CMK (cell line): ENCODE measurements at regions not wholly inside any gene's neighbourhood (a gene's known extent, or its start where the extent isn't known, plus 50 kb on each side); places are given as distances from the start of the nearest gene placed in this dataset.

Source experiments
- DNase-seq: peaks from one replicate; pipeline ENCODE4 v3.0.0-alpha.2; 2010; ENCODE audit warnings: low read depth

- no peak for DNase-seq
Measured at GRCh38 chr5:2696156-2696807, 55.2 kb downstream of the IRX2 start.

- no peak for DNase-seq
Measured at GRCh38 chr5:2695200-2695891, 56.1 kb downstream of the IRX2 start.

GRCh38 chr5:2691530-2691929, 59.9 kb downstream of the IRX2 start:
- DNase-seq, result no peak

- no peak for DNase-seq
Measured at GRCh38 chr5:2690293-2690692, 61.2 kb downstream of the IRX2 start.

DNA sequence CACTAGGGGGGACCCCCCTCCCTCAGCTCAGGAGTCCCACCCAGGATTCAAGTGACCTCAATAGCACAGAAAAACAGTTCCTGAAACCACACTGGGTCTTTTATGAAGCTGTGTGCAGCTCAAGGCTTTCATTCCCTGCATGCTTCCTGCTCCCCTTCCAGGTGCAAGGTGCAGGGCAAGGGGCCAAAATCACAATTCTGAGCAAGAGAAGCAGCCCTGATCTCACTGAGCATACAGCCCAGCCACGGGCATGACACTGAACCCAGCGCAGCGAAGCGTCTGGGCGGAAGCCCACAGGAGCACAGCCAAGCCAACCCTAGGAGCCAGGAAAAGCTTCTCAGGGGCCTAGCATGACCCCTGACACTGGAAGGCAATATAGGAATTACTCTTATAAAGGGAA, 62.9 kb downstream of the IRX2 start:
- DNase-seq, result no peak

DNA sequence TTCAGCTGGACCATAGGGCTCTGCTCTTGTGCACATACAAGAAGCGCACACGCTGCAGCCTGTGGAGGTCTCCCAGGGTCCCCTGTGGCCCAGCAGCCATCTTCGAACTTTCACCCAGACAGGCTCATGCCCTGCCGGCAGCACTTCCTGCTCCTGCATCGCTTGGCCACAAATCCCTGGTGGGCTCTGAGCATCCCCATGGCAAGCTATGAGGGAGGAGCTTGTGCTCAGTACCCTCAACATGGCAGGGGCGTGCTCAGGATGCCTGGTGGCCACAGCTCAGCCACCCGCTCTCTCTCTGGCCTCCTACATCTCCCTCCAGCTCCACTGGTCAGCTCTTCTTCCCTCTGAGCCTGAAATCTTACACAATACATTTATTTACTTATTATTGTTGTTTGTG, 63.7 kb downstream of the IRX2 start:
- no peak for DNase-seq

DNA sequence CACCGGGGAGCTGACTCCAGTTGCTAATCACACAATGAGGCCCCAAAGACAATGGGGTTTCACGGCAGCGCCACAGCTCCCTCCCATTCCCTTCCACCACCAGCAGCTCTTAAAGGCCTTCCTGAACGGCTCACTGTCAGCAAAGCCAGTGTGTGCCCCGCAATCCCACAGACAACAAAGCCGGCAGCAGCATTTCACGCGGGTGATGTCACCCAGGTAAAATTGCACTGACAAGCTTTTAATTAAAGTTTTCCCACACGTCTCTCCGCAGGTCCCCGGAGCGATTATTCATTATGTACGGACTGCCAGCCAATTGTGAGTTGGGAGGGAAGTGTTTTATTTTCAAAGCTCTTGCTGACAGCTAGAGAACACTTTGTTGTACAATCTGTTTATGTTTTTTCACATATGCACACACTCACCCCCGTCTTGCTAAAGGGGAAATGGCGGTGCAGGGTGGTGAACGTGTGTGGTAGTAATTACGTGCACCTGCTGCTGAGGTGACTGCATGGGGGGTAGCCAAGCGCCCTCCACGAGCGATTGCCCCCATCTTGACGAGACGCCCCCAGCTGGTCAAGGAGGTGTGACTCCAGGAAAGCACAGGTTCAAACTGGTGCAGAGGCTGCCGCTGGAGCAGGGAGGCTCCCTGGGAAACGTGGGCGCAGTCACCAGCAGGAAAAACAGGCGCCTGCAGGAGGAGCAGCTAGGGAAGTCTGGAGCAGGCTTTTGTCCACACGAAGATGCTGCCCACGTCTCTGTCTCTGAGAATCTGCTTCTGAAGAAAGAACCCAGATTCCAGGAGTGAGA, 65.0 kb downstream of the IRX2 start:
- DNase-seq, result no peak

DNA sequence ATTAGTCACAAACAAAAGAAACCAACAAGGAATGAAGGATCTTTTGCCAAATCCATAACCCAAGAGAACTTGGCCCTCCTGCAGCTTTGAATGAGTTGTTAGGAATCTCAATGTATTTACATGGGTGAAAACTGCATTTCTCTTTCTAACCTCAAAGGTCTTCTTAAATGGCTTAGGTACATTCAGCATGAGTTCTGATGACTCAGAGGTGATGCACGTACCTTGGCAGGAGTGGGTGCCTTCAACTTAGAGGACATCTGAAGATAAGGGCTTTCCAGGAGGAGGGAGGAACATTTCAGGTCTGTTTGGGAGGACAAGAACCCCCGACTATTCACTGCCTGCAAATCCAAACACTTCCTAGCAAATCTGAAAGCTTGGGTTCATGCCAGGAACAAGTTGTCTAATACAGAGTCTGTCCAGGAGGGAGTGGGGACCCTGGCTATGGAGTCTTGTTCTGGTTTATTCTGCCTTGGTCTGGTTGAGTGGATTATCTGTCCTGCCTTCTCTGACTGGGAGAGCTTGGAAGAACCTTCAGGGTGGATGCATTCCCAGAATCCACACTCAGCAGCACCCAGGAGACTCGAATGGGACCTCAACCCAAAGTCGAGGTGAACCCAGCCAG, 65.7 kb downstream of the IRX2 start:
- DNase-seq, result no peak

- no peak for DNase-seq
Measured at GRCh38 chr5:2684606-2685005, 66.9 kb downstream of the IRX2 start.

- no peak for DNase-seq
Measured at GRCh38 chr5:2683720-2684119, 67.8 kb downstream of the IRX2 start.

DNA sequence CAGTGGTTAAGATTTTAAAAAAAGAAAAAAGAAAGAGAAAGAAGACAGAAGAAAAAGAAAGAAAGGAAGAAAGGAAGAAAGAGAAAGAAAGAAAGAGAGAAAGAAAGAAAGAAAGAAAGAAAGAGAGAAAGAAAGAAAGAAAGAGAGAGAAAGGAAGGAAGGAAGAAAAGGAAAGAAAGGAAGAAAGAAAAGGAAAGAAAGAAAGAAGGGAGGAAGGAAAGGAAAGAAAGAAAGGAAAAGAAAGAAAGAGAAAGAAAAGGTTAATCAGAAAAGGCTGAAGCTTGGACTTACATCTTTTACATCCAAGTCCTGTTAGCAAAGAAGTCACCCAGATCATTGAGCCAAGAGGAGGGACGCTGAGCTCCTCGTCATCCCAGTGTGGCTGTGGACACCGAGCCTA, 70.0 kb downstream of the IRX2 start:
- DNase-seq, result no peak

DNA sequence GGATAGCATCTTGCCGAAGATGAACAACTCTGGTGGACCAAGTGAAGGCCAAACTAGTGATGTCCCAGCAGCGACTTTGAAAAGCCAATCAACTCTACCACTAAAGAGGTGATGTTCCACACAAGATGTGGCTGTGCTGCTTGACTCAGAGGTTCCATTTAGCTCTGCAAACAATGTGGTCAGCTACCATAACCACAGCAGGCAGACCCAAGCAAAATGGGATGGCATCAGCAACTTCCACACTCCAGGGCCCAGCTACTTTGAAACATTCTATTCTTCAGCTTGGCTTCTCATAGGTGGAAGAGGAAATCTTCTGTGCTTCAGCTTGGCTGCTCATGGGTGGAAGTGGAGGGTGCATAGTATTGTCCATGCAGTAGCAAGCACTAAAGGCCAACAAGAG, 70.5 kb downstream of the IRX2 start:
- DNase-seq, result no peak

GRCh38 chr5:2677689-2678088, 73.8 kb downstream of the IRX2 start:
- DNase-seq, result no peak

DNA sequence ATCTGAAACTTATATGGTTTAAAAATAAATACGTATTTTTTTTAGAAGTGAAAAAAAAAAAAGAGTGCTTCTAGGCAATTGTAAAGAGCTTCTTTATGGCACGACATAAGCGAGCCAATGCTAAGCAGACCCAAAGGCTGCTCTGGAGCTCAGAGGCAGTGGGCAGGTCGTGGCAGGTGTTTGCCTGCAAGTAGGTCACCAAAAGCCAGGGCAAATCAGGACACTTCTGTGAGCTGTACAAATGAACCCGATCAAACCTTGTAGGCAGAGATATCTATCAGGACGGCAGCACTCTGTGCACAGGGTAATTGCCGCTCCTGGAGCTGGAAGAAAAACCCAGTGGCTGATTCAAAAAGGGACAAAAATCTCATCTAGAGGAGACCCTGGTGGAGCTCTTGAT, 75.9 kb downstream of the IRX2 start:
- DNase-seq, result no peak

GRCh38 chr5:2674456-2674855, 77.0 kb downstream of the IRX2 start:
- DNase-seq, result no peak

GRCh38 chr5:2670940-2671339, 80.5 kb downstream of the IRX2 start:
- no peak for DNase-seq

GRCh38 chr5:2669913-2670312, 81.6 kb downstream of the IRX2 start:
- no peak for DNase-seq

DNA sequence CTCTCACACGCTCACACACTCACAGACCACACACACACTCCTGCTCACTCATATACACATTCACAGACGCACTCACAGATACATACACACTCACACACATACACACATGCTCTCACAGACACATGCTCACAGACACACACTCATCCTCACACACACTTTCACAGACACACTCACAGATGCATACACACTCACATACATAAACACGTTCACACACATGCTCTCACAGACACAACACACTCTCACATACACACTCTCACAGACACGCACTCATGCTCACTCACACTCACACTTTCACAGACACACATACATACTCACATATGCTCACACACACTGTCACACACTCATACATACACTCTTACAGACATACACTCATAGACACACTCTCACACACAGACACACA, 82.2 kb downstream of the IRX2 start:
- DNase-seq, result no peak

GRCh38 chr5:2666081-2666480, 85.4 kb downstream of the IRX2 start:
- no peak for DNase-seq

DNA sequence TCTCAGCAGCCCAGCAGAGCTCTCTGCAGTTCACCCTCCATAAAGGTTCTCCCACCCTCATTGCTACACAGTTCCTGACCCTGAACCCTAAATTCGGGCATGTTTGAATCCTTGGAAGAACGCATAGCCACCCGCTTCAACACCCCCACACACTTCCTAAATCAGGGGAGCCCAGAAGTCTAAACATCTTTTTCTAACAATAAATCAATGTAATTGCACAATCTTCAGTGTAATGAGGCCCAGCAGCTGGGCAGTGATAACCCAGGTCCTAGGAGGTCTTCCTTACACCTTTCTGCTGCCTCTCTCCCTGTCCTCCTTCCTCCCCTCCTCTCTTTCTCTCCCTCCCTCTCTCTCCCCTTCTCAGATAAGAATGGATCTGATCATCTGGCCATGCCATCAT, 88.0 kb downstream of the IRX2 start:
- no peak for DNase-seq

GRCh38 chr5:2660315-2660714, 91.2 kb downstream of the IRX2 start:
- no peak for DNase-seq

DNA sequence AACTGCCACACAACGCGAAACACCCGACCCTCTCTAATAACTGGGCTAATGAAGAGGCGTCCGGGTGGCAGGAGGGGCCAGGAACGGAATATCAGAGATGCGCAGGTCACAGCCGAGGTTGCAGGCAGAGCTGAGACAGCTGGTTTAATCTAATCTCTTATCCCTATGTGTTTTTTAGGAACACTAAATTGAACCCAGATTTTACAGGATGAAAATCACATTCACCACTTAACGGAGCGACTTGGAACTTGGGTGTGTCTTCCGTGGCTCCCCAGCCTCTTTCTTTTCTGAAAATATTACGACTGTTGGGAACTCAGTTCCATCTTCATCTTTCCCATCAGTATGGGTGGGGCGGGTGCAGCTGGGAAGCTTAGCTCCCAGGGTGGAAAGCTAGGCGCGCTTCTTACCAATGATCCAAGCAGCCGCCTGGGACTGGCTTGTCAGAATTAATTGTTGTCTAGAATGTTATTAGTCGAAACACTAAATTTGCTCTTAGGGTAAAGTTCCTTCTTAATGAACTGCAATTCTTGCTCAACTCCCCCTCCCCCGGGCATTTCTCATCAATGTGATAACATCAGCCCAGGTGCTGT, 92.5 kb downstream of the IRX2 start:
- DNase-seq, result no peak
